ENCODE measurements at regions not wholly inside any gene's neighbourhood (a gene's known extent, or its start where the extent isn't known, plus 50 kb on each side); places are given as distances from the start of the nearest gene placed in this dataset.

GRCh38 chr6:30396833-30397479 is 52.0 kb downstream of the RPP21 start:
- peak; percentile 41 to 66 for DNase-seq

- no peak for DNase-seq
Measured at GRCh38 chr6:30397697-30398096, 52.7 kb downstream of the RPP21 start.

GRCh38 chr6:30399390-30400058 is 54.6 kb downstream of the RPP21 start:
- DNase-seq: no peak

DNA sequence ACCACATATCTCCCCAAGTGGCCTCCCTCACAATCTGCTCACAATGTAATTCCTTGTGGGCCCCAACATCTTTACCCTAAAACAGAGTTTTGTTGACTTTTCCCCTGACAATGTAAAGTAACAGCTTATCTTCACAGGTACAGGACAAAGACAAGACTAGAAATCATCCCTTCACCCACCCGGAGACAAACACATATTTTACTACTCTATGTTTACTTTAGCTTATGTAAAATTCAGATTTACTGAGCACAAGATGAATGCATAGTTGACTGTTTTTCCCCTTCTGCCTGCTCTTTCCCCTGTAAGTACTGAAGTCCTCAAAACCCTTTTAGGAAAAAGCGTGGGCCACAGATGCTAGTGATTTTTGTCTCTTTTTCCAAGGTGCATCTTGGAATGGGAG is 61.0 kb downstream of the RPP21 start:
- DNase-seq: no peak

- no peak for DNase-seq
Measured at GRCh38 chr6:30409184-30409583, 64.2 kb downstream of the RPP21 start.

GRCh38 chr6:30411515-30412207 is 66.7 kb downstream of the RPP21 start:
- DNase-seq: peak; percentile 65 to 67

GRCh38 chr6:30418448-30418847 is 70.9 kb upstream of the HLA-E start:
- no peak for DNase-seq

GRCh38 chr6:30424549-30424948 is 64.8 kb upstream of the HLA-E start:
- DNase-seq: no peak
